ENCODE measurements at regions not wholly inside any gene's neighbourhood (a gene's known extent, or its start where the extent isn't known, plus 50 kb on each side); places are given as distances from the start of the nearest gene placed in this dataset.

DNA sequence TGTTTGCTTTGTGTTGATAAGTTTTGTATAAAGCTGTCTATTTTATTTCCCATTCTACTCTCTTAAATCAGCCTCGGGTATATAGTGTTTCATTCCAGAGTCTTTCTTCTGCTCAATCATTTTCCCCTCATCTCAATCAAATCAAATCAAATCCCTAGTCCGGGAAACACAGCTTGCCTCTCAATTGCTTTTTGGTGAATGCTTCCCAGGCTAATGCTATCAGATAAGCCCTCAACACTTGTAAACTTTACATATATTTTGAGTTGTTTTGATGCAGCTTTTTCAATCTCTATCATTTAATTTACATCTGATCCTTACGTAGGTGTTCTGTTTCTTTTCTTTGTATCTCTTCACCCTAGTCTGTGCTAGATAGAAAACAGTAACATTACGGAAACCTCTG, 416.7 kb upstream of the PDE3A start:
- H3K4me1 ChIP-seq, result no peaks in the 10 kb centered on the region
- H3K9ac ChIP-seq (ENCODE audit: low read depth in 2 of 2, low read length in 2 of 2), result no peak overlapping the region
- H3K36me3 ChIP-seq, result no peaks in the 10 kb centered on the region
- no peaks in the 10 kb centered on the region for H3K9me3 ChIP-seq
- no peaks in the 10 kb centered on the region for H3K27me3 ChIP-seq
- intact Hi-C loops (cut with DNase I), result no loop called here
- no peak for DNase-seq
- no peak overlapping the region for H3K27ac ChIP-seq
- no peak overlapping the region for H3K4me3 ChIP-seq
- TF ChIP-seq, protein P1, sequence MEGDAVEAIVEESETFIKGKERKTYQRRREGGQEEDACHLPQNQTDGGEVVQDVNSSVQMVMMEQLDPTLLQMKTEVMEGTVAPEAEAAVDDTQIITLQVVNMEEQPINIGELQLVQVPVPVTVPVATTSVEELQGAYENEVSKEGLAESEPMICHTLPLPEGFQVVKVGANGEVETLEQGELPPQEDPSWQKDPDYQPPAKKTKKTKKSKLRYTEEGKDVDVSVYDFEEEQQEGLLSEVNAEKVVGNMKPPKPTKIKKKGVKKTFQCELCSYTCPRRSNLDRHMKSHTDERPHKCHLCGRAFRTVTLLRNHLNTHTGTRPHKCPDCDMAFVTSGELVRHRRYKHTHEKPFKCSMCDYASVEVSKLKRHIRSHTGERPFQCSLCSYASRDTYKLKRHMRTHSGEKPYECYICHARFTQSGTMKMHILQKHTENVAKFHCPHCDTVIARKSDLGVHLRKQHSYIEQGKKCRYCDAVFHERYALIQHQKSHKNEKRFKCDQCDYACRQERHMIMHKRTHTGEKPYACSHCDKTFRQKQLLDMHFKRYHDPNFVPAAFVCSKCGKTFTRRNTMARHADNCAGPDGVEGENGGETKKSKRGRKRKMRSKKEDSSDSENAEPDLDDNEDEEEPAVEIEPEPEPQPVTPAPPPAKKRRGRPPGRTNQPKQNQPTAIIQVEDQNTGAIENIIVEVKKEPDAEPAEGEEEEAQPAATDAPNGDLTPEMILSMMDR (IDR thresholded peaks at IDR 0.05), result no peak

DNA sequence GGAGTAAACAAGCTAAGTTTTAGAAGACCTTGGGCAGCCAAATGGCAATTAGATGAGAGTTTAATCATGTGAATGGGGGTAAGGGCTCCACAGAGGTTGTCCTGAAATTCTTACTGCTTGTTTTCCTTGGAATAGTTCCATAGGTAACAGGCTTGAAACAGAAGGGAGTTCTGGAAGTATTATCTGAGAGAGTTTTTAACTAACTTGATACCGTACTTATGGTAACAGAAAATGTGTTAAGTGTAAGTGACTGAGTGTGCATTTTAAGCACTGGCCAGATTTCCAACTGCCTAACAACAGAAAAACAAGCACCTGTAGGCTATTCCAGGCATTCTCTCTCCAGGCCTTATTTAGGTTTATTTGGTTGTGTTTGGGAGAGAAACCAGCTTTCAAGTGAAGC, 414.6 kb upstream of the PDE3A start:
- no peaks in the 10 kb centered on the region for H3K9me3 ChIP-seq
- H3K9ac ChIP-seq (ENCODE audit: low read depth in 2 of 2, low read length in 2 of 2), result no peak overlapping the region
- no peak overlapping the region for H3K27ac ChIP-seq
- DNase-seq, result no peak
- H3K4me3 ChIP-seq, result no peak overlapping the region
- no peaks in the 10 kb centered on the region for H3K36me3 ChIP-seq
- H3K27me3 ChIP-seq, result no peaks in the 10 kb centered on the region
- intact Hi-C loops (cut with DNase I), result no loop called here
- no peaks in the 10 kb centered on the region for H3K4me1 ChIP-seq
- TF ChIP-seq, protein P1 (IDR thresholded peaks at IDR 0.05), result no peak

DNA sequence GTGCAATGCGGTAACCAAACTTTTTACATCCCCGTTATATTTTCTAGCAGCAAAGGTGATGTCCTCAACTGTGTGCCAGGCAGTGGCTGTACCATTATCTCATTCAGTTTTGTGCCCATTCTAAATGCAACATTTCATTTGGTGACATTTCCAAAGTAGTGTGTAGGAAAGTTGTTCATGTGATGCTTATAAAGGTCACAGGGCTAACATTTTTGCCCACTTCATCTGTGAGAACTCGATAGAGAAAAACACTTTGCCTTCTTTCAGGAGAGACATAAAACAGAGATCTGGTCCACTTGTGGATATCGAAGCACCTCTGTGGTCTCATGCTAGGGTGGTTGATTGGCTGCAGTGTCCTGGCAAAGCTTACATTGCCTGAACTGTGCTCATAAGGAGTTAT, 414.2 kb upstream of the PDE3A start:
- Histone ChIP-seq H3K4me1 (no peaks in the 10 kb centered on the region), H3K27ac (no peak overlapping the region), H3K27me3 (no peaks in the 10 kb centered on the region), H3K9ac (ENCODE audit: low read depth in 2 of 2, low read length in 2 of 2) (no peak overlapping the region), H3K4me3 (no peak overlapping the region), H3K9me3 (no peaks in the 10 kb centered on the region), H3K36me3 (no peaks in the 10 kb centered on the region)
- TF ChIP-seq, protein P1 (IDR thresholded peaks at IDR 0.05), result no peak
- intact Hi-C loops (cut with DNase I), result no loop called here
- DNase-seq, result no peak

DNA sequence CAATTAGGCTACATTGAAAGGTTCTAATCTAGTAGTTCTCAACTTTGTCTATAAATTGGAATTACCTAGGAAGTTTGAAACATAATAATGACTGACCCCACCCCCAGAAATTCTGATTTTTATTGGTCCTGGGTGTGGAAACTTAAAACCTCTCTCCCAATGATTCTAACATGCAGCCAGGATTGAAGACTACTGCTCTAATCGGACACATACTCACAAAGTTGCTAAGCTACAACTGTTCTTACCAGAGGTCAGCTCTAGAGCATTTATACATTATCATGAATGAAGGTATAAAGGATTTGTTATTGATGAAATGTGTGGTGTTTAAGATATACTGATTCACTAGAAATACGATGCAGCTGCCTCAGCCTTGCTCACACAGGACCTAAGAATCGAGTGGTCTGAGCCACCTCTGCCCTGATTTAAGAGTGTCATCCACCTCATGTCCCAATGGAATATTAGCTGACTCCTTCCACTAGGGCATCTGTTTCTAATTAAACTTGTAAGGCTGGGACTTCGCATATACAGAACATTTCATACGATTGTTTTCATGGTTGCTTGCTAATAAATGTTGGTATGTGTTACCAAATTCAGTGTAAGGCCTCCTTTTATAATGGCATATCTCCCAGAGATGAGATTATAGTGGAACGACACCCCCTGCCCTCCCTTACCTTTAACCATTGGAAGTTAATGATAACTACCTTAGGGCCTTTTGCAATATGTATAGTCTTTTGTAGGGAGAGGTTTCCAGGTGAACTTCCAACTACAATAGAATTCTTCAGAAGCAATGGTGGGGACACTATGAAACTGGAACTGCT, 410.8 kb upstream of the PDE3A start:
- DNase-seq, result no peak
- Histone ChIP-seq H3K4me3 (no peak overlapping the region), H3K4me1 (no peaks in the 10 kb centered on the region), H3K27ac (no peak overlapping the region), H3K27me3 (no peaks in the 10 kb centered on the region), H3K9me3 (no peaks in the 10 kb centered on the region), H3K36me3 (no peaks in the 10 kb centered on the region), H3K9ac (ENCODE audit: low read depth in 2 of 2, low read length in 2 of 2) (no peak overlapping the region)
- intact Hi-C loops (cut with DNase I), result no loop called here
- TF ChIP-seq, protein P1 (IDR thresholded peaks at IDR 0.05), result no peak

DNA sequence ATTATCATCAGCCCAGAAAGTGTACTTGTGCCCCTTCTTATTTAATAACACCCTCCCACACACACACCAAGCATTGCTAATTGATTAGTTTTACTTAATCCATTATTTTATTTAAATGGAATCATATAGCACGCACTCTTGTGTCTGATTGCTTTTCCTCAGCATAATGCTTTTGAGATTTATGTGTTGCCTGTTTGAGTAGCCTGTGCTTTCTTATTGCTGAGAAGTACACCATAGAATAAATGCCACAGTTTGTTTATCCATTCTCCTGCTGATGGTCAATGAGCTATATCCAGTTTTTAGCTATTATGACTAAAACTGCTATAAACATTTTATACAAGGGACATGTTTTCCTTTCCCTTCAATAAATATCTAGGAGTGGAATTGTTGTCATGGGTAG, 409.9 kb upstream of the PDE3A start:
- H3K27ac ChIP-seq, result no peak overlapping the region
- TF ChIP-seq, protein P1 (IDR thresholded peaks at IDR 0.05), result no peak

More for the DNA sequence above, 409.9 kb upstream of the PDE3A start:
- Histone ChIP-seq H3K4me3 (no peak overlapping the region), H3K9me3 (no peaks in the 10 kb centered on the region), H3K27me3 (no peaks in the 10 kb centered on the region), H3K4me1 (no peaks in the 10 kb centered on the region), H3K9ac (ENCODE audit: low read depth in 2 of 2, low read length in 2 of 2) (no peak overlapping the region), H3K36me3 (no peaks in the 10 kb centered on the region)
- no peak for DNase-seq
- intact Hi-C loops (cut with DNase I), result no loop called here

Measured in colonic mucosa (tissue), 4 donors.